22Rv1 (cell line): ENCODE measurements at regions not wholly inside any gene's neighbourhood (a gene's known extent, or its start where the extent isn't known, plus 50 kb on each side); places are given as distances from the start of the nearest gene placed in this dataset.

Experiments
- ZFX ChIP-seq: fragments of 450-650 bp; IDR thresholded peaks from 2 replicates; pipeline ENCODE4 v1.6.1; 2017; ENCODE audit warnings: antibody characterized with exemption, borderline replicate concordance
- TF ChIP-seq, protein P1 (sequence below): fragments of 450-650 bp; IDR thresholded peaks from 2 replicates; pipeline ENCODE4 v1.5.1; 2017; ENCODE audit warnings: mild to moderate bottlenecking

- TF ChIP-seq, protein P1, sequence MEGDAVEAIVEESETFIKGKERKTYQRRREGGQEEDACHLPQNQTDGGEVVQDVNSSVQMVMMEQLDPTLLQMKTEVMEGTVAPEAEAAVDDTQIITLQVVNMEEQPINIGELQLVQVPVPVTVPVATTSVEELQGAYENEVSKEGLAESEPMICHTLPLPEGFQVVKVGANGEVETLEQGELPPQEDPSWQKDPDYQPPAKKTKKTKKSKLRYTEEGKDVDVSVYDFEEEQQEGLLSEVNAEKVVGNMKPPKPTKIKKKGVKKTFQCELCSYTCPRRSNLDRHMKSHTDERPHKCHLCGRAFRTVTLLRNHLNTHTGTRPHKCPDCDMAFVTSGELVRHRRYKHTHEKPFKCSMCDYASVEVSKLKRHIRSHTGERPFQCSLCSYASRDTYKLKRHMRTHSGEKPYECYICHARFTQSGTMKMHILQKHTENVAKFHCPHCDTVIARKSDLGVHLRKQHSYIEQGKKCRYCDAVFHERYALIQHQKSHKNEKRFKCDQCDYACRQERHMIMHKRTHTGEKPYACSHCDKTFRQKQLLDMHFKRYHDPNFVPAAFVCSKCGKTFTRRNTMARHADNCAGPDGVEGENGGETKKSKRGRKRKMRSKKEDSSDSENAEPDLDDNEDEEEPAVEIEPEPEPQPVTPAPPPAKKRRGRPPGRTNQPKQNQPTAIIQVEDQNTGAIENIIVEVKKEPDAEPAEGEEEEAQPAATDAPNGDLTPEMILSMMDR, result no peak
- no peak for TF ChIP-seq ZFX
Measured at GRCh38 chr19:27672309-27673047, 1540.5 kb downstream of the UQCRFS1 start.
